NB4 (cell line): ENCODE measurements at regions not wholly inside any gene's neighbourhood (a gene's known extent, or its start where the extent isn't known, plus 50 kb on each side); places are given as distances from the start of the nearest gene placed in this dataset.

Source experiments
- DNase-seq: peaks from one replicate; pipeline ENCODE4 v3.0.0; 2010; ENCODE audit warnings: low read depth
- H3K4me3 ChIP-seq: one replicate; pipeline ENCODE4 v1.5.1; 2011; ENCODE audit warnings: mild to moderate bottlenecking, low read depth, low read length, moderate library complexity
- MYC ChIP-seq: IDR thresholded peaks from 2 replicates; pipeline ENCODE4 v1.6.1; 2011; ENCODE audit warnings: low read depth, low read length
- POLR2A ChIP-seq: IDR thresholded peaks from 2 replicates; pipeline ENCODE4 v1.6.1; 2011; ENCODE audit warnings: mild to moderate bottlenecking; ENCODE audit not compliant: insufficient read length; ENCODE audit errors: extremely low read depth
- TF ChIP-seq, protein P1 (sequence below): IDR thresholded peaks from one replicate; pipeline ENCODE4 v1.5.1; 2012; ENCODE audit warnings: low read depth, low read length
- TF ChIP-seq, protein P2 (sequence below): IDR thresholded peaks from 2 replicates; pipeline ENCODE4 v1.6.1; 2011; ENCODE audit warnings: low read depth, low read length

DNA sequence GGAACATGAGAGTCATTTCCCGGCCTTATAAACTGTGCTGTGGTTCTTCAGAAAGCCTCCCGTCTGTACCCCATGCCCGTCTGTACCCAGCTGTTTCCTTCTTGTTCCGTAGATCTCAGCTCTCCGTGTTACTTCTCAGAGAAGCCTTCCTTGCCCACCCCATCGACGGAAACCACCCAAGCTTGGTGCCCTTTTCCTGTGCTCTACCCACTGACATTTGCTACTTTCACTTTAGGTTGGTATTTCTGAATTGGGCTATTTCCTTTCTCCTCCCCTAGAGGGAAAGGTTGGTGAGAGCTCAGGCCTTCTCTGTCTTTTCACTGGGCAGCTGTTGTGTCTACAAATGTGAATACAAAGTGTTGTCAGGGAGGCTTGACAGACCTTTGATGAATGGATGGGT lies 764.5 kb upstream of the ADAMTS16 start:
- no peak overlapping the region for H3K4me3 ChIP-seq
- no peak for TF ChIP-seq MYC
- TF ChIP-seq, protein P1, sequence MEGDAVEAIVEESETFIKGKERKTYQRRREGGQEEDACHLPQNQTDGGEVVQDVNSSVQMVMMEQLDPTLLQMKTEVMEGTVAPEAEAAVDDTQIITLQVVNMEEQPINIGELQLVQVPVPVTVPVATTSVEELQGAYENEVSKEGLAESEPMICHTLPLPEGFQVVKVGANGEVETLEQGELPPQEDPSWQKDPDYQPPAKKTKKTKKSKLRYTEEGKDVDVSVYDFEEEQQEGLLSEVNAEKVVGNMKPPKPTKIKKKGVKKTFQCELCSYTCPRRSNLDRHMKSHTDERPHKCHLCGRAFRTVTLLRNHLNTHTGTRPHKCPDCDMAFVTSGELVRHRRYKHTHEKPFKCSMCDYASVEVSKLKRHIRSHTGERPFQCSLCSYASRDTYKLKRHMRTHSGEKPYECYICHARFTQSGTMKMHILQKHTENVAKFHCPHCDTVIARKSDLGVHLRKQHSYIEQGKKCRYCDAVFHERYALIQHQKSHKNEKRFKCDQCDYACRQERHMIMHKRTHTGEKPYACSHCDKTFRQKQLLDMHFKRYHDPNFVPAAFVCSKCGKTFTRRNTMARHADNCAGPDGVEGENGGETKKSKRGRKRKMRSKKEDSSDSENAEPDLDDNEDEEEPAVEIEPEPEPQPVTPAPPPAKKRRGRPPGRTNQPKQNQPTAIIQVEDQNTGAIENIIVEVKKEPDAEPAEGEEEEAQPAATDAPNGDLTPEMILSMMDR: no peak
- TF ChIP-seq, protein P2, sequence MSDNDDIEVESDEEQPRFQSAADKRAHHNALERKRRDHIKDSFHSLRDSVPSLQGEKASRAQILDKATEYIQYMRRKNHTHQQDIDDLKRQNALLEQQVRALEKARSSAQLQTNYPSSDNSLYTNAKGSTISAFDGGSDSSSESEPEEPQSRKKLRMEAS: no peak
- no peak for TF ChIP-seq POLR2A
- DNase-seq: no peak

DNA sequence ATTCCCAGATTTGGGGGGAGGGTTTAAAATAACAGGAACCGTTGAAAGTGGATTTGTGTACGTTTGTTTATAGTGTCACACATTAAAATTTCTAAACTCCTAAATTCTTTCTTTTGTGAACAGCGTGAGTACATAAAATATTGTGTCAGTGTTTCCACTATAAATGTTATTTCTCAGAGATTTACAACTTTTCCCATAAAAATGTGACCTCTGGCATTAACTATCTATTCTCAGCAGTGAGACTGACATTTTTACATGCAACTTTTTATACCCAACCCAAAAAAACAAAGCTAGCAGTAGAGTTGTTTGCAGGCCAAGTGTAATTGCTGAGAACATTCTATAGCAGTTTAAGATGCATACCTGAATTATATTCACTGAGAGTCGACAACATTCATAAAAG lies 757.0 kb upstream of the ADAMTS16 start:
- no peak overlapping the region for H3K4me3 ChIP-seq
- TF ChIP-seq, protein P1: no peak
- TF ChIP-seq MYC (no peak), POLR2A (no peak)
- TF ChIP-seq, protein P2: no peak
- DNase-seq: no peak

DNA sequence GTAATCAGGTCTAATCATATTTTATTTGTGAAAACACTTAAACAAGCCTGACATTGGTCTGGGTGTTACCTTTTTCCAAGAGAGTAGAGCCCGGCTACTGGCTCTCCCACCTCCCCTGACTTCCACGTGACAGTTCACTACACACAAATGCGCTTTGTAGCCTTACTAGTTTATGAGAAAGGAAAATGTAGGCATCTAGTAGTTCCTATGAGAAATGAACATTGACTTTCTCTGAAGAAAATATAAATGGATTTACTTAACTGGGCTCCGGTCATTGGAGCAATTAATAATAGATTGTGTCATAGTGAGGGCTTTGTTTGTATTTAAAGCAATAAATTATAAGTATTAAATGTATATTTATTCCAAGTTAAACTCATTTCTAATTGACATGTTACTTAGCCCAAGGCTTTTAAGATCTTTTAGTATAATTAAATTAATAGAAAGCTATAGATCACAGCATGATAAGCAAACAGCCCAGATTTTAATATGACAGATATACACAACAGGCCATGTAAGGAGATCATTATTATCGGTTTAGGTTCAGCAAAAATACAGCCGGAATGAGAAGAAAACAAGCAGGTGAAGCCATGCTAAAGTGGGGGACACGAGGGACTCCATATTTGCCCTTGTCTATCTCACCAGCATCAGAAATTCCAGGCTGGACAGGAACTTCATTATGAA lies 756.5 kb upstream of the ADAMTS16 start:
- no peak for TF ChIP-seq MYC
- TF ChIP-seq, protein P2: no peak
- TF ChIP-seq POLR2A: no peak
- TF ChIP-seq, protein P1: no peak
- DNase-seq: no peak
- no peak overlapping the region for H3K4me3 ChIP-seq

DNA sequence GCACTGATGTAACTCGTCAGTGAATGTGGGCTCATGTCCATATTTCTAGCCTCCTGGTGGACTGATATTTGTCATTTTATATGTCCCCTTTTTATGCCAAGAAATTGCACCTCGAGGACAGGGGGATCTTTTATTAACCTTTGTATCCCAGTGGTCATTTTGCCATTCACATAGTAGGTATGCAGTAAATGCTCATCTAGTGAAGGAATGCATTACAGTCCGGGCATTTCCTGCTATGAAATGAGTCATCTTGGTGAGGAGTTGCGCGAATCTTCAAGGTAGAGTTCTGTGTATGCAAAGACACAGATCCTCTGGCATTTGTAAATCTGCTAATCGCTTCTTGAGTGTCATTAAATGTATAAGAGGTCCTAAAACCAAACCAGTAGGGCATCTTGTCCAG lies 755.5 kb upstream of the ADAMTS16 start:
- H3K4me3 ChIP-seq: no peak overlapping the region
- no peak for DNase-seq
- TF ChIP-seq POLR2A (no peak), MYC (no peak)
- TF ChIP-seq, protein P1: no peak
- TF ChIP-seq, protein P2: no peak

DNA sequence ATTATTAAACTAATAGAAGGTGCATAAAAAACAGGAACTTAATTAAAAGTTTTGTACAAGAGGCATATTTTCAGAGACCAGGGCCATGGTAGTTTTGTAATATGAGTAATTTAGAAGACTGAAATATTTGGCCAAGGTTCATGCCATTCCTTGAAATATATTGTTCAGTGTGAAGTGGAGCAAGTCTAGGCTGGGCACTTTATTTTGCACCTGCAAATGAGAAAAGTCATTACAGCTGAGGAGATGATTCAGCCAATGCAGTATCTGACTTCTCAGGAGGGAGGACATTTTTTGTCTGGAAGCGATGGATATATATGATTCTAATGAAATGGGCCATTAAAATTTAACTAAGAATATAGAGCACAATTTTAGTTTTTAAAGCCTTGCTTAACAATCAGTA lies 754.0 kb upstream of the ADAMTS16 start:
- no peak overlapping the region for H3K4me3 ChIP-seq
- no peak for DNase-seq
- TF ChIP-seq MYC: no peak
- TF ChIP-seq, protein P2: no peak
- no peak for TF ChIP-seq POLR2A
- TF ChIP-seq, protein P1: no peak

DNA sequence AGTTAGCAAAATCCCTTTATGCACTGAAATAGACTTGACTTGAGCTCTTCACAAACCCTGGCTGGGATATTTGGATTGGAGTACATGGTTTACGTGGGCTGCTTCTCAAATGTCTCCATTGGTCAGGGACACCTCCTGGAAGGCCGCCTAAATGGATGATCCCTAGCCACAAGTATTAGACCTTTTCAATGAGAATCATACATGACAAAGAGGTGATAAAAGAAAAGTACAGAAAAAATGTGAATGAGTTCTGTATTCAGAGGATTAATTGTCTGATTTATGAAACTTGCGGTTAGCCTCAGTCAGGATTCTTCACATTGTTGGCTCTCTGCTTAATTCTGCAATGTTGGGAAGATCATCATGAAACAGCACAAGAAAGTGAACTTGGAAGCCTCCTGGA lies 752.8 kb upstream of the ADAMTS16 start:
- H3K4me3 ChIP-seq: no peak overlapping the region
- no peak for DNase-seq
- TF ChIP-seq, protein P2: no peak
- TF ChIP-seq POLR2A (no peak), MYC (no peak)
- TF ChIP-seq, protein P1: no peak
